Esophagus squamous epithelium (tissue), 4 donors: ENCODE measurements at regions not wholly inside any gene's neighbourhood (a gene's known extent, or its start where the extent isn't known, plus 50 kb on each side); places are given as distances from the start of the nearest gene placed in this dataset.

Source experiments
- CTCF ChIP-seq, 6 experiments: fragments of 450-650 bp in 4 of 6; fragments of 200-600 bp in 2 of 6; sonication (generic) in 2 of 6; IDR thresholded peaks; one replicate each; pipeline ENCODE4 v1.5.1; 2016 to 2019; ENCODE audit warnings: antibody characterized with exemption in 6 of 6, mild to moderate bottlenecking in 4 of 6, moderate library complexity in 4 of 6
- POLR2A ChIP-seq, 4 donors: fragments of 450-650 bp; IDR thresholded peaks; one replicate each; pipeline ENCODE4 v1.6.1; 2017; ENCODE audit warnings: antibody characterized with exemption in 4 of 4, mild to moderate bottlenecking in 4 of 4, moderate library complexity in 3 of 4

- TF ChIP-seq CTCF (IDR thresholded peaks at IDR 0.05) = no peak
- TF ChIP-seq POLR2A (IDR thresholded peaks at IDR 0.05) = no peak
Observed at GRCh38 chr2:216770050-216770449, 74.7 kb upstream of the IGFBP5 start.
